GM23338 (cell line): ENCODE measurements at regions not wholly inside any gene's neighbourhood (a gene's known extent, or its start where the extent isn't known, plus 50 kb on each side); places are given as distances from the start of the nearest gene placed in this dataset.

Source experiments
- ATAC-seq: fragments of 200-7000 bp; cut with Tn5 transposase; 3 replicates; pipeline ENCODE4 v1.9.1; 2020
- DNase-seq: peaks from one replicate; pipeline ENCODE4 v3.0.0-alpha.2; 2015; ENCODE audit warnings: low spot score
- H2AFZ ChIP-seq: fragments of 200-600 bp; sonication (generic); 2 replicates; pipeline ENCODE4 v1.8.0; 2016; ENCODE audit warnings: antibody characterized with exemption, mild to moderate bottlenecking, moderate library complexity
- H3F3A ChIP-seq: fragments of 200-600 bp; sonication (generic); replicated peaks from 2 replicates; pipeline ENCODE4 v1.8.0; 2017; ENCODE audit warnings: antibody characterized with exemption, mixed run types, low read depth
- H3K27ac ChIP-seq: fragments of 200-600 bp; sonication (generic); 2 replicates; pipeline ENCODE4 v1.6.1; 2016; ENCODE audit warnings: low read depth
- H3K27me3 ChIP-seq: fragments of 200-600 bp; sonication (generic); 2 replicates; pipeline ENCODE4 v1.8.0; 2016; ENCODE audit warnings: mild to moderate bottlenecking, mixed run types, moderate library complexity; ENCODE audit not compliant: insufficient read depth
- H3K36me3 ChIP-seq: fragments of 200-600 bp; sonication (generic); 2 replicates; pipeline ENCODE4 v1.8.0; 2016; ENCODE audit warnings: mild to moderate bottlenecking; ENCODE audit not compliant: insufficient read depth
- H3K4me1 ChIP-seq: fragments of 200-600 bp; sonication (generic); 2 replicates; pipeline ENCODE4 v1.8.0; 2016; ENCODE audit warnings: mild to moderate bottlenecking, moderate library complexity; ENCODE audit not compliant: insufficient read depth
- H3K4me2 ChIP-seq: fragments of 200-600 bp; sonication (generic); 2 replicates; pipeline ENCODE4 v1.7.1; 2017; ENCODE audit warnings: mixed run types
- H3K4me3 ChIP-seq: fragments of 200-600 bp; sonication (generic); 2 replicates; pipeline ENCODE4 v1.6.1; 2016; ENCODE audit warnings: mixed run types
- H3K79me2 ChIP-seq: fragments of 200-600 bp; sonication (generic); replicated peaks from 2 replicates; pipeline ENCODE4 v1.8.0; 2017; ENCODE audit warnings: mild to moderate bottlenecking; ENCODE audit not compliant: insufficient read depth
- H3K9me2 ChIP-seq: fragments of 200-600 bp; sonication (generic); 2 replicates; pipeline ENCODE4 v1.8.0; 2017; ENCODE audit not compliant: insufficient read depth
- H4K20me1 ChIP-seq: fragments of 200-600 bp; sonication (generic); replicated peaks from 2 replicates; pipeline ENCODE4 v1.8.0; 2017; ENCODE audit warnings: mild to moderate bottlenecking; ENCODE audit not compliant: insufficient read depth
- H3K27ac Mint-ChIP-seq: 2 replicates; pipeline ENCODE4 v1.8.0; 2020; ENCODE audit warnings: inconsistent platforms, mild to moderate bottlenecking, moderate library complexity, mixed read lengths
- H3K27me3 Mint-ChIP-seq: 3 replicates; pipeline ENCODE4 v1.8.0; 2022; ENCODE audit warnings: low read depth, mild to moderate bottlenecking, moderate library complexity, mixed read lengths, inconsistent platforms; ENCODE audit not compliant: insufficient read depth, poor library complexity
- H3K36me3 Mint-ChIP-seq: 3 replicates; pipeline ENCODE4 v1.8.0; 2021; ENCODE audit warnings: low read depth, mild to moderate bottlenecking, inconsistent platforms, moderate library complexity, mixed read lengths
- H3K4me1 Mint-ChIP-seq: 3 replicates; pipeline ENCODE4 v1.8.0; 2020; ENCODE audit warnings: mild to moderate bottlenecking, inconsistent platforms, mixed read lengths
- H3K4me3 Mint-ChIP-seq: 3 replicates; pipeline ENCODE4 v1.8.0; 2021; ENCODE audit warnings: moderate library complexity, mild to moderate bottlenecking, inconsistent platforms, mixed read lengths
- H3K9me3 Mint-ChIP-seq: 3 replicates; pipeline ENCODE4 v1.8.0; 2020; ENCODE audit warnings: moderate library complexity, mild to moderate bottlenecking, inconsistent platforms, mixed read lengths
- CREB1 ChIP-seq: fragments of 250-450 bp; sonication (Bioruptor Pico); IDR thresholded peaks from 2 replicates; pipeline ENCODE4 v1.5.0; 2020; ENCODE audit warnings: low read depth, mild to moderate bottlenecking, moderate library complexity
- EZH2 ChIP-seq: fragments of 200-600 bp; sonication (generic); IDR thresholded peaks from one replicate; pipeline ENCODE4 v1.8.0; 2017; ENCODE audit warnings: antibody characterized with exemption, mild to moderate bottlenecking, low read depth; ENCODE audit not compliant: unreplicated experiment
- EZH2phosphoT487 ChIP-seq: fragments of 200-600 bp; sonication (generic); IDR thresholded peaks from one replicate; pipeline ENCODE4 v1.8.1; 2018; ENCODE audit warnings: antibody characterized with exemption; ENCODE audit not compliant: unreplicated experiment
- JUNB ChIP-seq: IDR thresholded peaks from one replicate; pipeline ENCODE4 v1.6.1; 2016; ENCODE audit warnings: antibody characterized with exemption; ENCODE audit not compliant: unreplicated experiment
- NANOG ChIP-seq: IDR thresholded peaks from 2 replicates; pipeline ENCODE4 v1.6.1; 2016; ENCODE audit warnings: antibody characterized with exemption, borderline replicate concordance
- STAT1 ChIP-seq: IDR thresholded peaks from one replicate; pipeline ENCODE4 v1.6.1; 2016; ENCODE audit warnings: antibody characterized with exemption; ENCODE audit not compliant: unreplicated experiment
- ZNF114 ChIP-seq: fragments of 250-450 bp; sonication (Bioruptor Pico); IDR thresholded peaks from 2 replicates; pipeline ENCODE4 v1.5.0; 2020; ENCODE audit warnings: mild to moderate bottlenecking, moderate library complexity
- ZNF331 ChIP-seq: fragments of 250-450 bp; sonication (Bioruptor Pico); IDR thresholded peaks from 2 replicates; pipeline ENCODE4 v1.5.0; 2020; ENCODE audit warnings: low read depth, mild to moderate bottlenecking, moderate library complexity
- TF ChIP-seq, protein P1 (sequence below): fragments of 250-450 bp; sonication (Bioruptor Pico); IDR thresholded peaks from 2 replicates; pipeline ENCODE4 v1.5.0; 2020; ENCODE audit warnings: mild to moderate bottlenecking, moderate library complexity
- TF ChIP-seq, protein P2 (sequence below): IDR thresholded peaks from 2 replicates; pipeline ENCODE4 v1.6.1; 2016; ENCODE audit warnings: antibody characterized with exemption

DNA sequence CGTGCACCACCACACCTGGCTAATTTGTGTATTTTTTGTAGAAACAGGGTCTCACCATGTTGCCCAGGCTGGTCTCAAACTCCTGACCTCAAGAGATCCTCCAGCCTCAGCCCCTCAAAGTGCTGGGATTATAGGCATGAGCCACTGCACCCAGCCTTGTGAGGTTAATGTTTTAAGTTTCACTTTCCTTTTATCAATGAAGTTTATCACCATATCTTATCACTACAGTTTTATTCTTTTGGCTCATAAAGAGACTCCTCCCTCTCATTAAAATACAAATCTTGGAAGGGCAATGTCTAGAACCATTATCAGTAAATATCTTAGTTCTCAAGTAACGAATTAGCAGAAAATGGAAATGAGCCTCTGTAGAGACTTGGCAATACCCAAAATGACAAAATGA is 173.8 kb downstream of the BCL11A start:
- Mint-ChIP-seq H3K27me3 (peaks cover 5% of the 10 kb centered on the region), H3K36me3 (no peaks in the 10 kb centered on the region), H3K27ac (no peak overlapping the region), H3K9me3 (no peaks in the 10 kb centered on the region), H3K4me3 (no peak overlapping the region), H3K4me1 (peaks cover 29% of the 10 kb centered on the region)
- peaks cover 4% of the 10 kb centered on the region; the same call in 1 of the 2 replicates for H3K9me2 ChIP-seq
- no peaks in the 10 kb centered on the region for H4K20me1 ChIP-seq
- no peaks in the 10 kb centered on the region for H3K27me3 ChIP-seq
- no peak overlapping the region for H3K4me2 ChIP-seq
- no peaks in the 10 kb centered on the region for H3K79me2 ChIP-seq
- no peaks in the 10 kb centered on the region for H3F3A ChIP-seq
- H3K4me1 ChIP-seq = peaks cover 21% of the 10 kb centered on the region
- no peak overlapping the region for H3K27ac ChIP-seq
- no peak overlapping the region for H2AFZ ChIP-seq
- DNase-seq (no peak), ATAC-seq (no peak)
- no peaks in the 10 kb centered on the region for H3K36me3 ChIP-seq
- TF ChIP-seq CREB1 = no peak
- no peak overlapping the region for H3K4me3 ChIP-seq

DNA sequence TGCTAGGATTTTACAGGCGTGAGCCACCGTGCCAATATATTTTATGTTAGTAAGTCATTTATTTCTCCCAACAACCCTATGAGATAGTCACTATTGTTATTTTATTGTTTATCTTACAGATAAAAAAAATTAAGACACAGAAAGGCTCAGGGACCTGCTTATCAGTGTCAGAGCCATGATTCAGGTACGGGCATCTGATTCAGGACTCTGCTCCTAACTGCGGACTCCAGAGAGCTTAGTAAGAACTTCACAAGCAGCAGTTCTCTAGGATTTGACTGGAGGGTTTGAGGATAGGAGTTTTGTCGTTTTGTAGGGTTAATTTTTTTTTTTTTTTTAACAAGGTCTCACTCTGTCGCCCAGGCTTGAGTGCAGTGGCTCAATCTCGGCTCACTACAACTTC is 174.2 kb downstream of the BCL11A start:
- Histone ChIP-seq H3K4me2 (no peak overlapping the region), H3K79me2 (no peaks in the 10 kb centered on the region), H3K4me3 (no peak overlapping the region), H3F3A (no peaks in the 10 kb centered on the region), H3K9me2 (peaks cover 4% of the 10 kb centered on the region; the same call in 1 of the 2 replicates), H2AFZ (no peak overlapping the region), H3K27me3 (no peaks in the 10 kb centered on the region), H3K4me1 (peaks cover 20% of the 10 kb centered on the region), H3K27ac (no peak overlapping the region), H3K36me3 (no peaks in the 10 kb centered on the region), H4K20me1 (no peaks in the 10 kb centered on the region)
- TF ChIP-seq JUNB (no peak), ZNF114 (CRISPR knock-in tag) (no peak), EZH2phosphoT487 (no peak), STAT1 (no peak), CREB1 (no peak), EZH2 (no peak), ZNF331 (CRISPR knock-in tag) (no peak), NANOG (no peak)
- TF ChIP-seq, protein P1, sequence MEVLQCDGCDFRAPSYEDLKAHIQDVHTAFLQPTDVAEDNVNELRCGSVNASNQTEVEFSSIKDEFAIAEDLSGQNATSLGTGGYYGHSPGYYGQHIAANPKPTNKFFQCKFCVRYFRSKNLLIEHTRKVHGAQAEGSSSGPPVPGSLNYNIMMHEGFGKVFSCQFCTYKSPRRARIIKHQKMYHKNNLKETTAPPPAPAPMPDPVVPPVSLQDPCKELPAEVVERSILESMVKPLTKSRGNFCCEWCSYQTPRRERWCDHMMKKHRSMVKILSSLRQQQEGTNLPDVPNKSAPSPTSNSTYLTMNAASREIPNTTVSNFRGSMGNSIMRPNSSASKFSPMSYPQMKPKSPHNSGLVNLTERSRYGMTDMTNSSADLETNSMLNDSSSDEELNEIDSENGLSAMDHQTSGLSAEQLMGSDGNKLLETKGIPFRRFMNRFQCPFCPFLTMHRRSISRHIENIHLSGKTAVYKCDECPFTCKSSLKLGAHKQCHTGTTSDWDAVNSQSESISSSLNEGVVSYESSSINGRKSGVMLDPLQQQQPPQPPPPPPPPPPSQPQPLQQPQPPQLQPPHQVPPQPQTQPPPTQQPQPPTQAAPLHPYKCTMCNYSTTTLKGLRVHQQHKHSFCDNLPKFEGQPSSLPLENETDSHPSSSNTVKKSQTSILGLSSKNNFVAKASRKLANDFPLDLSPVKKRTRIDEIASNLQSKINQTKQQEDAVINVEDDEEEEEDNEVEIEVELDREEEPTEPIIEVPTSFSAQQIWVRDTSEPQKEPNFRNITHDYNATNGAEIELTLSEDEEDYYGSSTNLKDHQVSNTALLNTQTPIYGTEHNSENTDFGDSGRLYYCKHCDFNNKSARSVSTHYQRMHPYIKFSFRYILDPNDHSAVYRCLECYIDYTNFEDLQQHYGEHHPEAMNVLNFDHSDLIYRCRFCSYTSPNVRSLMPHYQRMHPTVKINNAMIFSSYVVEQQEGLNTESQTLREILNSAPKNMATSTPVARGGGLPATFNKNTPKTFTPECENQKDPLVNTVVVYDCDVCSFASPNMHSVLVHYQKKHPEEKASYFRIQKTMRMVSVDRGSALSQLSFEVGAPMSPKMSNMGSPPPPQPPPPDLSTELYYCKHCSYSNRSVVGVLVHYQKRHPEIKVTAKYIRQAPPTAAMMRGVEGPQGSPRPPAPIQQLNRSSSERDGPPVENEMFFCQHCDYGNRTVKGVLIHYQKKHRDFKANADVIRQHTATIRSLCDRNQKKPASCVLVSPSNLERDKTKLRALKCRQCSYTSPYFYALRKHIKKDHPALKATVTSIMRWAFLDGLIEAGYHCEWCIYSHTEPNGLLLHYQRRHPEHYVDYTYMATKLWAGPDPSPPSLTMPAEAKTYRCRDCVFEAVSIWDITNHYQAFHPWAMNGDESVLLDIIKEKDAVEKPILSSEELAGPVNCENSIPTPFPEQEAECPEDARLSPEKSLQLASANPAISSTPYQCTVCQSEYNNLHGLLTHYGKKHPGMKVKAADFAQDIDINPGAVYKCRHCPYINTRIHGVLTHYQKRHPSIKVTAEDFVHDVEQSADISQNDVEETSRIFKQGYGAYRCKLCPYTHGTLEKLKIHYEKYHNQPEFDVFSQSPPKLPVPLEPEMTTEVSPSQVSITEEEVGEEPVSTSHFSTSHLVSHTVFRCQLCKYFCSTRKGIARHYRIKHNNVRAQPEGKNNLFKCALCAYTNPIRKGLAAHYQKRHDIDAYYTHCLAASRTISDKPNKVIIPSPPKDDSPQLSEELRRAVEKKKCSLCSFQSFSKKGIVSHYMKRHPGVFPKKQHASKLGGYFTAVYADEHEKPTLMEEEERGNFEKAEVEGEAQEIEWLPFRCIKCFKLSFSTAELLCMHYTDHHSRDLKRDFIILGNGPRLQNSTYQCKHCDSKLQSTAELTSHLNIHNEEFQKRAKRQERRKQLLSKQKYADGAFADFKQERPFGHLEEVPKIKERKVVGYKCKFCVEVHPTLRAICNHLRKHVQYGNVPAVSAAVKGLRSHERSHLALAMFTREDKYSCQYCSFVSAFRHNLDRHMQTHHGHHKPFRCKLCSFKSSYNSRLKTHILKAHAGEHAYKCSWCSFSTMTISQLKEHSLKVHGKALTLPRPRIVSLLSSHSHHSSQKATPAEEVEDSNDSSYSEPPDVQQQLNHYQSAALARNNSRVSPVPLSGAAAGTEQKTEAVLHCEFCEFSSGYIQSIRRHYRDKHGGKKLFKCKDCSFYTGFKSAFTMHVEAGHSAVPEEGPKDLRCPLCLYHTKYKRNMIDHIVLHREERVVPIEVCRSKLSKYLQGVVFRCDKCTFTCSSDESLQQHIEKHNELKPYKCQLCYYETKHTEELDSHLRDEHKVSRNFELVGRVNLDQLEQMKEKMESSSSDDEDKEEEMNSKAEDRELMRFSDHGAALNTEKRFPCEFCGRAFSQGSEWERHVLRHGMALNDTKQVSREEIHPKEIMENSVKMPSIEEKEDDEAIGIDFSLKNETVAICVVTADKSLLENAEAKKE (CRISPR knock-in tag) = no peak
- TF ChIP-seq, protein P2, sequence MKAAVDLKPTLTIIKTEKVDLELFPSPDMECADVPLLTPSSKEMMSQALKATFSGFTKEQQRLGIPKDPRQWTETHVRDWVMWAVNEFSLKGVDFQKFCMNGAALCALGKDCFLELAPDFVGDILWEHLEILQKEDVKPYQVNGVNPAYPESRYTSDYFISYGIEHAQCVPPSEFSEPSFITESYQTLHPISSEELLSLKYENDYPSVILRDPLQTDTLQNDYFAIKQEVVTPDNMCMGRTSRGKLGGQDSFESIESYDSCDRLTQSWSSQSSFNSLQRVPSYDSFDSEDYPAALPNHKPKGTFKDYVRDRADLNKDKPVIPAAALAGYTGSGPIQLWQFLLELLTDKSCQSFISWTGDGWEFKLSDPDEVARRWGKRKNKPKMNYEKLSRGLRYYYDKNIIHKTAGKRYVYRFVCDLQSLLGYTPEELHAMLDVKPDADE = no peak
- Mint-ChIP-seq H3K27ac (no peak overlapping the region), H3K36me3 (no peaks in the 10 kb centered on the region), H3K4me3 (no peak overlapping the region), H3K27me3 (peaks cover 5% of the 10 kb centered on the region), H3K4me1 (peaks cover 29% of the 10 kb centered on the region), H3K9me3 (no peaks in the 10 kb centered on the region)
- DNase-seq (no peak), ATAC-seq (no peak)
